ENCODE measurements at regions not wholly inside any gene's neighbourhood (a gene's known extent, or its start where the extent isn't known, plus 50 kb on each side); places are given as distances from the start of the nearest gene placed in this dataset.

- TF ChIP-seq CTCF (IDR thresholded peaks at IDR 0.05) = no peak
- no peak for TF ChIP-seq POLR2A (IDR thresholded peaks at IDR 0.05)
Measured at GRCh38 chr1:218847089-218847768, 326.4 kb upstream of the LYPLAL1 start.

Data from ovary (tissue), 3 donors.